Neural progenitor cell (in vitro differentiated cells): ENCODE measurements at regions not wholly inside any gene's neighbourhood (a gene's known extent, or its start where the extent isn't known, plus 50 kb on each side); places are given as distances from the start of the nearest gene placed in this dataset.

Experiments used
- DNase-seq: peaks from one replicate; pipeline ENCODE4 v3.0.0-alpha.2; 2016; ENCODE audit warnings: low spot score
- H2AFZ ChIP-seq: fragments of 200-600 bp; sonication (generic); replicated peaks from 2 replicates; pipeline ENCODE4 v1.6.1; 2016; ENCODE audit warnings: antibody characterized with exemption
- H3F3A ChIP-seq: fragments of 200-600 bp; sonication (generic); 2 replicates; pipeline ENCODE4 v1.6.1; 2016; ENCODE audit warnings: antibody characterized with exemption, low read depth
- H3K27ac ChIP-seq: fragments of 200-600 bp; sonication (generic); 2 replicates; pipeline ENCODE4 v1.5.1; 2016; ENCODE audit warnings: mild to moderate bottlenecking
- H3K27me3 ChIP-seq: fragments of 200-600 bp; sonication (generic); 2 replicates; pipeline ENCODE4 v1.6.1; 2016; ENCODE audit warnings: mild to moderate bottlenecking, moderate library complexity
- H3K36me3 ChIP-seq: fragments of 200-600 bp; sonication (generic); 2 replicates; pipeline ENCODE4 v1.5.1; 2016
- H3K4me1 ChIP-seq: fragments of 200-600 bp; sonication (generic); 2 replicates; pipeline ENCODE4 v1.6.1; 2016; ENCODE audit warnings: mixed run types
- H3K4me2 ChIP-seq: fragments of 200-600 bp; sonication (generic); 2 replicates; pipeline ENCODE4 v1.6.1; 2016
- H3K4me3 ChIP-seq: fragments of 200-600 bp; sonication (generic); 2 replicates; pipeline ENCODE4 v1.5.1; 2016
- H3K79me2 ChIP-seq: fragments of 200-600 bp; sonication (generic); 2 replicates; pipeline ENCODE4 v1.6.1; 2016; ENCODE audit warnings: low read depth
- H3K9ac ChIP-seq: fragments of 200-600 bp; sonication (generic); 2 replicates; pipeline ENCODE4 v1.6.1; 2016
- H3K9me3 ChIP-seq: fragments of 200-600 bp; sonication (generic); 2 replicates; pipeline ENCODE4 v1.5.1; 2016; ENCODE audit warnings: low read depth
- H4K20me1 ChIP-seq: fragments of 200-600 bp; sonication (generic); 2 replicates; pipeline ENCODE4 v1.6.1; 2016; ENCODE audit warnings: low read depth
- H3K27ac Mint-ChIP-seq: 3 replicates; pipeline ENCODE4 v1.8.0; 2021; ENCODE audit warnings: mixed read lengths
- H3K27me3 Mint-ChIP-seq: 2 replicates; pipeline ENCODE4 v1.8.0; 2022; ENCODE audit warnings: low read depth, mild to moderate bottlenecking, inconsistent platforms, moderate library complexity, mixed read lengths; ENCODE audit not compliant: insufficient read depth
- H3K36me3 Mint-ChIP-seq: 3 replicates; pipeline ENCODE4 v1.8.0; 2021; ENCODE audit warnings: mixed read lengths
- H3K4me1 Mint-ChIP-seq: 3 replicates; pipeline ENCODE4 v1.8.0; 2021; ENCODE audit warnings: mixed read lengths
- H3K4me3 Mint-ChIP-seq: 3 replicates; pipeline ENCODE4 v1.8.0; 2021; ENCODE audit warnings: mild to moderate bottlenecking, moderate library complexity, mixed read lengths
- H3K9me3 Mint-ChIP-seq: 3 replicates; pipeline ENCODE4 v1.8.0; 2020; ENCODE audit warnings: mixed read lengths
- EZH2 ChIP-seq: fragments of 200-600 bp; sonication (generic); IDR thresholded peaks from 2 replicates; pipeline ENCODE4 v1.6.1; 2017; ENCODE audit warnings: antibody characterized with exemption, mild to moderate bottlenecking, moderate library complexity
- EZH2phosphoT487 ChIP-seq: fragments of 200-600 bp; sonication (generic); IDR thresholded peaks from 2 replicates; pipeline ENCODE4 v1.6.1; 2017; ENCODE audit warnings: antibody characterized with exemption
- TF ChIP-seq, protein P1 (sequence below): fragments of 200-600 bp; sonication (generic); IDR thresholded peaks from 2 replicates; pipeline ENCODE4 v1.5.1; 2017; ENCODE audit warnings: antibody characterized with exemption, mild to moderate bottlenecking

DNA sequence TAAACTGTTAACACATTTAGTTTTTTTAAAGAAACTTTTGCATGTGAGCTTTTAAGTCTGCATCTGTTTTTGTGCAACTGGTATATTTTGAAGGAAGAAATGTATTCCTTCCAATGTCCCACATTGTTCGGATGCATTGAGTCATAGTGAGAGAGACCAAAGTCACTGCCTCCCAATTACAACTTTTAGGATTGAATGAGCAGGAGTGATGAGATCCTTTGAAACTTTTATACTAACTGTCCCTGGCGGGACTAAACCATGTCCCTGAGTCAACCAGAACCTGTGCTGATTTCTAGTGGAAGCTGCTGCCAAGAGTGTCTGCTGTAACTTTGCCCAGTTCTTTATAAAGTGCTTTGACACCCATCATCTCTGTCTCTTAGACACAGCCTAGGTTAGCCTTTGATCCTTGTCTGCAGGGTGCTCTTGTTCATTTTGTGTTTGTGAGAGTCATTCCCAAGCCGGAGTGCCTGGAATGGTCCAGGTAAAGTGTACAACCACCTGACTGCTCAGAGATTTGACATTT lies 122.7 kb downstream of the ZNF518B start:
- H3K9ac ChIP-seq = no peak overlapping the region
- Mint-ChIP-seq H3K36me3 (no peaks in the 10 kb centered on the region), H3K4me3 (no peak overlapping the region), H3K4me1 (no peaks in the 10 kb centered on the region), H3K27me3 (peaks cover 2% of the 10 kb centered on the region), H3K9me3 (peaks cover 4% of the 10 kb centered on the region), H3K27ac (no peak overlapping the region)
- DNase-seq = no peak
- H3K27me3 ChIP-seq = no peaks in the 10 kb centered on the region
- H3K27ac ChIP-seq = no peak overlapping the region
- no peaks in the 10 kb centered on the region for H3F3A ChIP-seq
- H4K20me1 ChIP-seq = no peaks in the 10 kb centered on the region
- H3K9me3 ChIP-seq = no peaks in the 10 kb centered on the region
- H2AFZ ChIP-seq = no peak overlapping the region
- peaks cover 6% of the 10 kb centered on the region for H3K4me1 ChIP-seq
- H3K4me2 ChIP-seq = no peak overlapping the region
- no peaks in the 10 kb centered on the region for H3K79me2 ChIP-seq
- H3K4me3 ChIP-seq = no peak overlapping the region
- H3K36me3 ChIP-seq = no peaks in the 10 kb centered on the region
- TF ChIP-seq EZH2 (no peak), EZH2phosphoT487 (no peak)
- TF ChIP-seq, protein P1, sequence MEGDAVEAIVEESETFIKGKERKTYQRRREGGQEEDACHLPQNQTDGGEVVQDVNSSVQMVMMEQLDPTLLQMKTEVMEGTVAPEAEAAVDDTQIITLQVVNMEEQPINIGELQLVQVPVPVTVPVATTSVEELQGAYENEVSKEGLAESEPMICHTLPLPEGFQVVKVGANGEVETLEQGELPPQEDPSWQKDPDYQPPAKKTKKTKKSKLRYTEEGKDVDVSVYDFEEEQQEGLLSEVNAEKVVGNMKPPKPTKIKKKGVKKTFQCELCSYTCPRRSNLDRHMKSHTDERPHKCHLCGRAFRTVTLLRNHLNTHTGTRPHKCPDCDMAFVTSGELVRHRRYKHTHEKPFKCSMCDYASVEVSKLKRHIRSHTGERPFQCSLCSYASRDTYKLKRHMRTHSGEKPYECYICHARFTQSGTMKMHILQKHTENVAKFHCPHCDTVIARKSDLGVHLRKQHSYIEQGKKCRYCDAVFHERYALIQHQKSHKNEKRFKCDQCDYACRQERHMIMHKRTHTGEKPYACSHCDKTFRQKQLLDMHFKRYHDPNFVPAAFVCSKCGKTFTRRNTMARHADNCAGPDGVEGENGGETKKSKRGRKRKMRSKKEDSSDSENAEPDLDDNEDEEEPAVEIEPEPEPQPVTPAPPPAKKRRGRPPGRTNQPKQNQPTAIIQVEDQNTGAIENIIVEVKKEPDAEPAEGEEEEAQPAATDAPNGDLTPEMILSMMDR = no peak

DNA sequence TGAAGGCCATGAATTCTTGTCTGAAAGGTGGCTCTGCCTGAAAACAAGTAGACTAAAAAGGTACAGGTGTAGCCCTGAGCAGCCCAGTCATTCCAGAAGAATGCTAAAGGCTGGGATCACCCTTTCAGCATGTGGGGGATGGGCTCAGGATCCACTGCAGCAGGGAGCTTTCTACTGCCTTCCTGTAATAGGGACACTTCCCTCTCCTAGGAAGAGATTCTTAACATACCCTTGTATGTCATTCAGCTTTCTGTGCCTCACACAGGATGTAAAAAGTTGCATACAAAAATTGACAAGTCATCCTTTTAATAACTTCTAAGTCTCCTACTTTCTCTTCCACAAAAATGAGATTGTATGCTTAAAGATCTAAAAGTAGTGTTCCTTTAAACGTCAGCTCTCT lies 123.3 kb downstream of the ZNF518B start:
- Mint-ChIP-seq H3K9me3 (peaks cover 4% of the 10 kb centered on the region), H3K27ac (no peak overlapping the region), H3K4me3 (no peak overlapping the region), H3K27me3 (peaks cover 2% of the 10 kb centered on the region), H3K4me1 (no peaks in the 10 kb centered on the region), H3K36me3 (no peaks in the 10 kb centered on the region)
- Histone ChIP-seq H3K4me1 (peaks cover 6% of the 10 kb centered on the region), H4K20me1 (no peaks in the 10 kb centered on the region), H3F3A (no peaks in the 10 kb centered on the region), H2AFZ (no peak overlapping the region), H3K4me2 (no peak overlapping the region), H3K27me3 (no peaks in the 10 kb centered on the region), H3K79me2 (no peaks in the 10 kb centered on the region), H3K9me3 (no peaks in the 10 kb centered on the region), H3K36me3 (no peaks in the 10 kb centered on the region), H3K9ac (no peak overlapping the region), H3K27ac (no peak overlapping the region), H3K4me3 (no peak overlapping the region)
- TF ChIP-seq EZH2 (no peak), EZH2phosphoT487 (no peak)
- TF ChIP-seq, protein P1 = no peak
- no peak for DNase-seq

DNA sequence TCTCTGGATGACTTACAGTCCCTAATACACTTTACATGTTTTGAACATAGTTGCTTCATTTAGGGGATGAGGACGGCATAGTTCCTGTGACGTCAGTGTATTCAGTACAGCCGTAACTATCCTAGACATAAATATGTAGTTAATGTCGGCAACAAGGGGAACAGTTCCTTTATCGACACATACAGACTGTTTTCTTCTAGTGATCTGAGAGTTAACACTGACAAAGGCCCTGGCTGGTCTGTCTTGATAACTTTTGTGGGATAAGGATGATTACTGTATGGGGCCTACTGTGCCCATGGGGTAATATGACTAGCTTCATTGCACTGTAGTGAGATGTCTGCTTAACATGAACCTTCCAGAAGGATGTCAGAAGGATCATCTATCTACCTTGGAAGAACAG lies 131.2 kb downstream of the ZNF518B start:
- no peaks in the 10 kb centered on the region for H4K20me1 ChIP-seq
- H3K27ac Mint-ChIP-seq = no peak overlapping the region
- no peak for DNase-seq
- H3F3A ChIP-seq = no peaks in the 10 kb centered on the region
- H3K27ac ChIP-seq = no peak overlapping the region
- no peak overlapping the region for H3K4me3 Mint-ChIP-seq
- H3K4me3 ChIP-seq = no peak overlapping the region
- no peaks in the 10 kb centered on the region for H3K4me1 Mint-ChIP-seq
- H3K4me2 ChIP-seq = no peak overlapping the region
- no peaks in the 10 kb centered on the region for H3K79me2 ChIP-seq
- H3K27me3 Mint-ChIP-seq = peaks cover 3% of the 10 kb centered on the region
- no peaks in the 10 kb centered on the region for H3K36me3 ChIP-seq
- H3K27me3 ChIP-seq = no peaks in the 10 kb centered on the region
- no peaks in the 10 kb centered on the region for H3K9me3 ChIP-seq
- no peaks in the 10 kb centered on the region for H3K9me3 Mint-ChIP-seq
- no peak overlapping the region for H3K9ac ChIP-seq
- no peak overlapping the region for H2AFZ ChIP-seq
- no peak for TF ChIP-seq EZH2phosphoT487
- TF ChIP-seq EZH2 = no peak
- TF ChIP-seq, protein P1 = no peak
- H3K4me1 ChIP-seq = no peaks in the 10 kb centered on the region
- no peaks in the 10 kb centered on the region for H3K36me3 Mint-ChIP-seq
